ENCODE measurements at regions not wholly inside any gene's neighbourhood (a gene's known extent, or its start where the extent isn't known, plus 50 kb on each side); places are given as distances from the start of the nearest gene placed in this dataset.
"Not testable (repeated sequence)": the region's sequence is repeated elsewhere in the genome, so short reads cannot be mapped to it uniquely, and the experiment has no call there.

- DNase-seq (ENCODE audit: low spot score), result not testable (repeated sequence)
Measured at GRCh38 chr7:3162798-3163197, 119.1 kb upstream of the CARD11 start.

- DNase-seq (ENCODE audit: low spot score), result no peak
Measured at GRCh38 chr7:3164380-3164792, 120.7 kb upstream of the CARD11 start.

- DNase-seq (ENCODE audit: low spot score), result no peak
Measured at GRCh38 chr7:3165681-3166580, 122.3 kb upstream of the CARD11 start.

GRCh38 chr7:3167551-3167950 is 123.9 kb upstream of the CARD11 start:
- no peak for DNase-seq (ENCODE audit: low spot score)

GRCh38 chr7:3168370-3168769 is 124.7 kb upstream of the CARD11 start:
- DNase-seq (ENCODE audit: low spot score), result no peak

- DNase-seq (ENCODE audit: low spot score), result no peak
Measured at GRCh38 chr7:3168869-3169268, 125.2 kb upstream of the CARD11 start.

- no peak for DNase-seq (ENCODE audit: low spot score)
Measured at GRCh38 chr7:3172768-3173280, 128.2 kb upstream of the SDK1 start.

GRCh38 chr7:3174515-3175284 is 126.4 kb upstream of the SDK1 start:
- no peak for DNase-seq (ENCODE audit: low spot score)

- no peak for DNase-seq (ENCODE audit: low spot score)
Measured at GRCh38 chr7:3175285-3175902, 125.7 kb upstream of the SDK1 start.

- DNase-seq (ENCODE audit: low spot score), result no peak
Measured at GRCh38 chr7:3176112-3177000, 124.7 kb upstream of the SDK1 start.

GRCh38 chr7:3177271-3177670 is 123.8 kb upstream of the SDK1 start:
- no peak for DNase-seq (ENCODE audit: low spot score)

- no peak for DNase-seq (ENCODE audit: low spot score)
Measured at GRCh38 chr7:3179456-3179855, 121.6 kb upstream of the SDK1 start.

GRCh38 chr7:3180604-3181003 is 120.4 kb upstream of the SDK1 start:
- no peak for DNase-seq (ENCODE audit: low spot score)

- DNase-seq (ENCODE audit: low spot score), result not testable (repeated sequence)
Measured at GRCh38 chr7:3182055-3182454, 119.0 kb upstream of the SDK1 start.

- DNase-seq (ENCODE audit: low spot score), result no peak
Measured at GRCh38 chr7:3187444-3188040, 113.5 kb upstream of the SDK1 start.

- no peak for DNase-seq (ENCODE audit: low spot score)
Measured at GRCh38 chr7:3188946-3189345, 112.1 kb upstream of the SDK1 start.

GRCh38 chr7:3191548-3191947 is 109.5 kb upstream of the SDK1 start:
- DNase-seq (ENCODE audit: low spot score), result no peak

GRCh38 chr7:3192669-3193068 is 108.4 kb upstream of the SDK1 start:
- DNase-seq (ENCODE audit: low spot score), result no peak

- no peak for DNase-seq (ENCODE audit: low spot score)
Measured at GRCh38 chr7:3193379-3194120, 107.5 kb upstream of the SDK1 start.

- no peak for DNase-seq (ENCODE audit: low spot score)
Measured at GRCh38 chr7:3194501-3195141, 106.4 kb upstream of the SDK1 start.
